ENCODE measurements at regions not wholly inside any gene's neighbourhood (a gene's known extent, or its start where the extent isn't known, plus 50 kb on each side); places are given as distances from the start of the nearest gene placed in this dataset.

DNA sequence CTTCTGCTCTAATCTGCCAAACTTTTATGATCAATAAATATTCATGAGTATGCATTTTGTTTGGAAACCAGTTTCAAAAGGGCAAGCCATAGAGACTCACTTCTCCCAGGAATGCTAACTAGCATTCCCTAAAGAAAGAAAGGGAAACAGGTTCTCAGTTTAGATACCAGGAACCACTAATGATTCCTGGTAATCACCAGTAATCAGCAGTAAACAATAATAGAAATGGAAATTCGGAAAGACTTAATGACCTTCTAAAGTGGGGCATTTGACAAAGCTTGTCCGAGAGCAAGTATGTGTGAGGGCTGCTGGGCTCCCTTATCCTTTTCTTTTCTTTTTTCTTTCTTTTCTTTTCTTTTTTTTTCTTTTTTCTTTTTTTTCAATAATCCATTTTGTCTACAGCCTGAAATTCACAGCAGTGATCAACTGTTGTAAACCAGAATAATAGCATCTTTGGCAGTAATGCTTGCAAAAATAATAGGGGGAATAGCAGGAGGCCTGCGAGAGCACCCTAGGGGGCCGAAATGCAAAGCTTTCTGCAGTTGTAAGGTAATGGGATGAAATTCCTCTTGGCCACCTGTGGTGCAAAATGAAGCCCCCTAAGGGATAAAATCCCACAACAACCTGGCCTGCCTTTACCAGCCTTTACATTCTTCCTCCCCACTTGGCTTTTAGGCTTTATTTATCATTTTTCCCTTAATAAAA lies 253.2 kb downstream of the ZPLD1 start:
- Histone ChIP-seq H3K4me1 (ENCODE audit: insufficient read depth) (no peaks in the 10 kb centered on the region), H4K20me1 (ENCODE audit: insufficient read depth, poor library complexity, severe bottlenecking) (no peaks in the 10 kb centered on the region), H3K4me2 (no peak overlapping the region), H3K27me3 (no peaks in the 10 kb centered on the region), H3K27ac (no peak overlapping the region), H3K4me3 (no peak overlapping the region), H3K9me2 (replicated peaks; ENCODE audit: insufficient read depth) (no peaks in the 10 kb centered on the region), H3K79me2 (no peaks in the 10 kb centered on the region), H3K36me3 (replicated peaks; ENCODE audit: insufficient read depth, low read depth) (no peaks in the 10 kb centered on the region), H2AFZ (no peak overlapping the region), H3K9me3 (ENCODE audit: low read depth) (no peaks in the 10 kb centered on the region)
- TF ChIP-seq EZH2phosphoT487 (IDR thresholded peaks at IDR 0.05; ENCODE audit: low read depth, severe bottlenecking, unreplicated experiment): no peak
- TF ChIP-seq, protein P1, sequence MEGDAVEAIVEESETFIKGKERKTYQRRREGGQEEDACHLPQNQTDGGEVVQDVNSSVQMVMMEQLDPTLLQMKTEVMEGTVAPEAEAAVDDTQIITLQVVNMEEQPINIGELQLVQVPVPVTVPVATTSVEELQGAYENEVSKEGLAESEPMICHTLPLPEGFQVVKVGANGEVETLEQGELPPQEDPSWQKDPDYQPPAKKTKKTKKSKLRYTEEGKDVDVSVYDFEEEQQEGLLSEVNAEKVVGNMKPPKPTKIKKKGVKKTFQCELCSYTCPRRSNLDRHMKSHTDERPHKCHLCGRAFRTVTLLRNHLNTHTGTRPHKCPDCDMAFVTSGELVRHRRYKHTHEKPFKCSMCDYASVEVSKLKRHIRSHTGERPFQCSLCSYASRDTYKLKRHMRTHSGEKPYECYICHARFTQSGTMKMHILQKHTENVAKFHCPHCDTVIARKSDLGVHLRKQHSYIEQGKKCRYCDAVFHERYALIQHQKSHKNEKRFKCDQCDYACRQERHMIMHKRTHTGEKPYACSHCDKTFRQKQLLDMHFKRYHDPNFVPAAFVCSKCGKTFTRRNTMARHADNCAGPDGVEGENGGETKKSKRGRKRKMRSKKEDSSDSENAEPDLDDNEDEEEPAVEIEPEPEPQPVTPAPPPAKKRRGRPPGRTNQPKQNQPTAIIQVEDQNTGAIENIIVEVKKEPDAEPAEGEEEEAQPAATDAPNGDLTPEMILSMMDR (IDR thresholded peaks at IDR 0.05; ENCODE audit: poor library complexity): no peak
- TF ChIP-seq EZH2 (IDR thresholded peaks at IDR 0.05; ENCODE audit: borderline replicate concordance): no peak
- WGBS (ENCODE audit: low lambda C conversion rate, missing lambda C conversion rate): 54% methylated on average over 4 of the region's 4 CpGs
- no peak for DNase-seq (ENCODE audit: low spot score)

DNA sequence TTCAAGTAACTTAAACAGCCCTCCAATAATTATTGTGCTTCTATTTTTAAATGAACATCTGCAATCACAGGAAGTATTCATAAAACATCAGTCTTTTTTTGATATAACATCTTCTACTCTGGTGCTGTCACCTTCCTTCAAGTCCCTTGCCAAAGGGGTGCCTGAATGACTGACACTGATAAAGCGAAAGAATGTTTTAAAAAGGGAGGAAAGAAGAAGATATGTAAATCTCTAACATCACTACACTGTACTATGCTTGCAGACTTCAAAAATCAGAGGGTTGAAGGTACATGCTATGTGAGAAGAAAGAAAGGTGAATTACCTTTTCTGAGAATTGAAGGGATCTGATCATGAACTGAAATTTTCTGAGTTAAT lies 253.7 kb downstream of the ZPLD1 start:
- Histone ChIP-seq H3K36me3 (replicated peaks; ENCODE audit: insufficient read depth, low read depth) (no peaks in the 10 kb centered on the region), H3K9me3 (ENCODE audit: low read depth) (no peaks in the 10 kb centered on the region), H3K4me3 (no peak overlapping the region), H2AFZ (no peak overlapping the region), H3K9me2 (replicated peaks; ENCODE audit: insufficient read depth) (no peaks in the 10 kb centered on the region), H3K27ac (no peak overlapping the region), H3K4me2 (no peak overlapping the region), H3K79me2 (no peaks in the 10 kb centered on the region), H4K20me1 (ENCODE audit: insufficient read depth, poor library complexity, severe bottlenecking) (no peaks in the 10 kb centered on the region), H3K4me1 (ENCODE audit: insufficient read depth) (no peaks in the 10 kb centered on the region), H3K27me3 (no peaks in the 10 kb centered on the region)
- WGBS (ENCODE audit: low lambda C conversion rate, missing lambda C conversion rate): 88% methylated on average over 1 of the region's 1 CpG
- no peak for DNase-seq (ENCODE audit: low spot score)
- TF ChIP-seq, protein P1 (IDR thresholded peaks at IDR 0.05; ENCODE audit: poor library complexity): no peak
- TF ChIP-seq EZH2 (IDR thresholded peaks at IDR 0.05; ENCODE audit: borderline replicate concordance): no peak
- no peak for TF ChIP-seq EZH2phosphoT487 (IDR thresholded peaks at IDR 0.05; ENCODE audit: low read depth, severe bottlenecking, unreplicated experiment)

DNA sequence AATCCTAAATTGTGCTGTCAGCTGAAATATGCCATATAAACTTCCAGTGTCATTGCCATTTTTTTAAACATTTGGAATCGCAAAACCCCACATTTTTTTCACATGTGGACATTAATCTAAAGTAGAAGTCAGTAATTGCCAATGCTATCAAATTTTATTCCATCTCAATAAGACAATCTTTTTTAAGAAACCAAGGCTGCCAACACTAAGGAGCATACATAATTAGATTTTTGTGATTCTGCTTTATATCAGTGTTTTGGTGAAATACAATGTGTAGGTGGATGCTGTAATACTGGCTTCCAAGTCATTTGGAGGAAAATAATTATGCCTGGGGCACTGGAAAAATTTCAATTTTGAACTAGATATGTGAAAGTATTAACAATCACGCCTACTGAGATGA lies 256.7 kb downstream of the ZPLD1 start:
- no peak for TF ChIP-seq EZH2phosphoT487 (IDR thresholded peaks at IDR 0.05; ENCODE audit: low read depth, severe bottlenecking, unreplicated experiment)
- TF ChIP-seq, protein P1 (IDR thresholded peaks at IDR 0.05; ENCODE audit: poor library complexity): no peak
- TF ChIP-seq EZH2 (IDR thresholded peaks at IDR 0.05; ENCODE audit: borderline replicate concordance): no peak
- Histone ChIP-seq H3K4me2 (no peak overlapping the region), H3K4me3 (no peak overlapping the region), H3K79me2 (no peaks in the 10 kb centered on the region), H2AFZ (no peak overlapping the region), H4K20me1 (ENCODE audit: insufficient read depth, poor library complexity, severe bottlenecking) (no peaks in the 10 kb centered on the region), H3K4me1 (ENCODE audit: insufficient read depth) (no peaks in the 10 kb centered on the region), H3K36me3 (replicated peaks; ENCODE audit: insufficient read depth, low read depth) (no peaks in the 10 kb centered on the region), H3K9me3 (ENCODE audit: low read depth) (no peaks in the 10 kb centered on the region), H3K9me2 (replicated peaks; ENCODE audit: insufficient read depth) (no peaks in the 10 kb centered on the region), H3K27me3 (no peaks in the 10 kb centered on the region), H3K27ac (no peak overlapping the region)
- no peak for DNase-seq (ENCODE audit: low spot score)
- WGBS (ENCODE audit: low lambda C conversion rate, missing lambda C conversion rate): 77% methylated on average over 2 of the region's 2 CpGs
